HG03025 (cell line): ENCODE measurements at regions not wholly inside any gene's neighbourhood (a gene's known extent, or its start where the extent isn't known, plus 50 kb on each side); places are given as distances from the start of the nearest gene placed in this dataset.
"Not testable (repeated sequence)": the region's sequence is repeated elsewhere in the genome, so short reads cannot be mapped to it uniquely, and the experiment has no call there.

Experiments used
- ATAC-seq: cut with Tn5 transposase; IDR thresholded peaks from one replicate; pipeline ENCODE4 v1.9.1; 2021; ENCODE audit warnings: mild to moderate bottlenecking, moderate library complexity; ENCODE audit not compliant: unreplicated experiment, low FRiP score

DNA sequence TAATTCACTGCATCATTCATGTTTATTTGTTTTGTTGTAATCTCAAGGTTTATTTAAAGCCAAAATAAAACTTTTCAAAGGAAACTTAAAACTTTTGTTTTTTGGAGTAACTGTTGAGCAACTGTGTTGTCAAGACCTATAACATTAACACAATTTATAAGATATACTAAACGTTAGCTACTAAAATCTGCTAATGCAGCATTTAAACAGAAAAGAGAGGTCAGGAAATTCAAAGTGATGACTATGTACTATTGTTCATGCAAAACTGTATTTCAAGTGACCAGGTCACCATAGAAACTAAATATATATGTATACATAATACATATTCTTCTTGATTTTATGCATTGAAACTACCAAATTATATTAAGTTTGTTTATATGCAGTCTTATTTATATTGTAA lies 1740.9 kb downstream of the EFNA5 start:
- no peak for ATAC-seq

DNA sequence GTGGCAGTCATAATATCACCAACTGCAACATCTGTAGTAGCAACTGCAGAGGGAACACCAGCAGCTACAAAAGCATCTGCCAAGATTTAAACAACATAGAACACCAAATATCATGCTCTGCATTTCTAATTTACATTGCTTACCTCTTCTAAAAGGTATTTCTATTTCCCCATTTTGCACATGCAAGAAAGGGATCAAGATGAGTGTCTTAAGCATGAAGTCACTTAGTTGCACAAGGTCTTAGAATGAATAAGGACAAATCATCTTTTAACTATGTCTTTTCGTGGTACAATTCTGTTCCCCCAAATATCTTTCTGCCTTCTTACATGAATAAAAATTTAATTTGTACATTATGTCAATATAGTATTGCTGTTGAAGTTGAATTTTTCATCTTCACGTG lies 1746.4 kb downstream of the EFNA5 start:
- no peak for ATAC-seq

DNA sequence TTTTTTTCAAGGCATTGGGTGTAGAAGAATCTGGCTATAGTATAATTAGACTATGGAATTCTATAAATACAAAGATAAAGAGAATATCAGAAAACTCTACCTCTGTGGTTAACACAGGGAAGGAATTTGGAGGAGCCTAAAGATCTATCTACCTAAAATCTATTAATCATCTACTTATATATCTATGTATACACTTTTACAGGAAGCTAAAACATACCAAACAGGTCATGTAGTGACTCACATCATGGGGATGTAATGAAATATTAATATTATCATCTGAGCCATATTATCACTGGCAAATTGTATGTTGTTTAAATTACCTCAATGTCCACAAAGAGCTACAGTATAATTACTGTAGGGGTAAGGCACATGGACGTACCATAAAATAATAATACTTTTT lies 1748.2 kb downstream of the EFNA5 start:
- no peak for ATAC-seq

DNA sequence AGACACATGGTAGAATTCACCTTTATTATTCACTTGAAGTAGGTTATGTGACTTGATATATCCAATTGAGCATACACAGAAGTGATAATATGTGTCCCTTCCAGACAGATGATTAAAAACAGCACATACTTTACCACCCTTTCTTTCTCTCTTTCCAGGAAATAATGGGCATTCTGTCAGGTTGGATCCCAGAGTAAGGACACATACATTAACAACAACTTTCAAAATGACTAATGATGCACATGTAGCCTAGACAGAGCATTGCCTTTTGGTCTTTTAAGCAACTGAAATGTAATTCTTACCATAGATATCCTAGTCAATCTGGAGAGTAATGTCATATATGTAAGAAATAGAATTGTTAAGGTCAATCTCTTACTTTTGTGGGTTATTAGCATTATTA lies 1748.7 kb downstream of the EFNA5 start:
- ATAC-seq: no peak

DNA sequence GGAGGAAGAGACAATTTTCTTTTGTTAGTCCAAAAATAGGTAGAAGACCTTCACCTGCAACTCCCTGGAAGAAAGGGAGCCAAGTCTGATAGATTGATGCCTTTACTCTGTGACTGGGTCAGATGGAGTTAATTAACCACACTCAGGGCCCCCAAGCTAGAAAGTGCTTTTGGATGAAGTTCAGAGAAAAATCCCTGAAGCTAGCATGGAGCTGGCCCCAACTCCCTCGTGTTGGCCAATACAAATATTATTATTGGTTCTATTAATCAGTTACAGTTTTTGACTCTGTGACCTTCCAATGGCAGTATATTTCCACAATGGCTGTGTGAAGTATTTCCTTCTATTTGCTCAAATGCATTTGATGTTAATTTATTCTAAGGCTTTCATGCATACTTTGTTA lies 1753.5 kb downstream of the EFNA5 start:
- no peak for ATAC-seq

DNA sequence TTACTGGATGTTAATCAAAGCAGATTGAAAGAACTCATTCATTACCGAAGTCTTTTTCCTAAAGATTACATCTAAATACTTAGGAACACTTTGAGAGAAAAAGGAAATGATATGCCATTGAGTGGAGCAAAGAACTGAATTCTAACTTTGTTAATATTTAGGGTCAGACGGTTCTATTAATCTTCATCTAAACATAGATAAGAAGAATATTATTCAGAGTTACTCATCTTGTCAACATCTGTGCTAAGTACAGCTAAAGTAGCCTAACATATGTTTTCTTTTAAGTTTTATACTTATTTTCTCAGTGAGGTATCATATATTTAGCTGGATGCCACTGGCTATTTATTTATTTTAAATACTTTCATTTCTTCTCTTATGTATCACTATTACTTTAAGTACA lies 1763.7 kb downstream of the EFNA5 start:
- ATAC-seq: no peak

DNA sequence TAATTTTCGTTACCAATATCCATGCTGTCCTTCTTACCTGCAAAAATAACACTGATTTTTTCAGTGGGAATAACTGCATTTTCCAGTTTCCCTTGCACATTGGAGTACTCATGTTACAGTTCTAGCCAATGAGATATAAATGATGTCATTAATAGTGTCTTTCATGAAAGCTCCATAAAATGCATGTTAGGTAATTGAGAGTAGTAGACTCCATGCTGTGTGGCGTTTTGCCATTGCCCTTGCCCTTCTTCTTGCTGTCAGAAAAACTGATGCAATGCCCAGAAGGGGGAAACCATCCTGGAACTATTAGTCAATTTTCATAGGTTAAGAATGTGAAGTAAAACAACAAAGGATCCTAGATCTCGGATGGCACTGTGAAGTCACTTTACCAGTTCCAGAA lies 1765.3 kb downstream of the EFNA5 start:
- no peak for ATAC-seq

DNA sequence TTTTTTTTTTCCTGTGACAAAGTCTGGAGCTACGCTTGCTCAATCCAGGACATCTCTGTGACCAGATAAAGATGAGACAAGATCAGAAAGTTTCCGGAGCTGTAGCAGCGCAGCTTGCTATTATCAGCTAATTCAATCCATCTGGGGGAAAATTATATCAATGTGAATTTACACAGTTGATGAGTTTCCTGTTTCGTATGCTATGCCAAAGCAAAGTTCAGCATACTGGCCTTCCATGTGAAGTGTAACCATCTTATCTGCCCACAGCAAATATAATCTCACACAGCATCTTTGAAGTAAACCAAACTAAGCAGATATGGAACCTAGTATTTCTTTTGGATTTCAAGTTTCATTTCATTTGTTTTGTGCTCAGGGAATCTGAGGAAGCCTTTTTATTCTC lies 1767.7 kb downstream of the EFNA5 start:
- no peak for ATAC-seq

DNA sequence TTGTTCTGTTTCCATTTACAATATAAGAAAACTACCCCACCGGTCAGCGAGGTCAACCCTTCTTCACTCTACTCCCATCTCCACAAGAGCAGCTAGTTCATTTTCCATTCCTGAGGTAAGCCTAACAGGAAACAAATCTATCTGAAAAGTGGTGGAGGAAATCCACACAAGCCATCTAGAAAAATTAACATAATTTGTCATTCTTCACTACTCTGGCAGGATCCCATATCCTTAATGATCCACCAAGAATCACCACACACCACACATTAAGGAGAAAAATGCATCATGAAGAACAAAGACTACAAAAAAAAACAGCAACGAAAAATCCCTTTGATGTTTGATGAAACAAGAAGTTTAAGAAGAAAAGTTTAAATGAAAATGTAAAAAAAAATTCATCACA lies 1771.0 kb downstream of the EFNA5 start:
- no peak for ATAC-seq

DNA sequence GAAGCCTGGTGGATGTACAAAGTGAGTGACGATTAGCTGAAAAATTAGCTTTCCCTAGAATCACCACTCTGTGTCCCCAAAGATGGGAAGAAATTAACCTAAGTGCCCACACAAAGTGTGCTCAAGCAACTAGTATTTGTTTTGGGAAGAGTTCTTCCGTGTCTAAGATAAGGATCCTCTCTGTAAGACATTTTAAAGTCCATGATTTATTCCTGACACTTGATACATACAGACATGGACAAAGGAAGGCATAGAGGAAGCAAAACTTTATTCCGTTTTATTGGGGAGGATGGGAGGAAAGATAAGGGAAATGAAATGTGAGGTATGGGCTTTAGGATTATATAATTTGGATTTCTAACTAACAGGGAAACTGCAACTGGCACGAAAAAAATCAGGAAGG lies 1772.6 kb downstream of the EFNA5 start:
- ATAC-seq: no peak

DNA sequence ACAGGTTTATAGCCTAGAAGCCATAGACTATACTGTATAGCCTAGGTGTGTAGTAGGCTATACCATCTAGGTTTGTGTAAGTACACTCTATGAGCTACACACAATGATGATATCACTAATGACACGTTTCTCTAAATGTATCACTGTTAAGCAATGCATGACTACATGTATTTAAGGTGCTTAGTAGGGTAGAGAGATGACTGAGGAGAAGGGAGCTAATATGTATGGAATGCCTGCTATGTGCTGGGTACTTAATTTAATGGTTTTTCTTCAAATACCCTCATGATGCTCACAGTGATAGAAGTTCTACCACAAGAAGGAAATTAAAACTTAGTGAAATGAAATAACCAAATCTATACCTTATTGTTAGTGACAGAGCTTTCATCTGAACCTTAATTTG lies 1785.5 kb downstream of the EFNA5 start:
- no peak for ATAC-seq

DNA sequence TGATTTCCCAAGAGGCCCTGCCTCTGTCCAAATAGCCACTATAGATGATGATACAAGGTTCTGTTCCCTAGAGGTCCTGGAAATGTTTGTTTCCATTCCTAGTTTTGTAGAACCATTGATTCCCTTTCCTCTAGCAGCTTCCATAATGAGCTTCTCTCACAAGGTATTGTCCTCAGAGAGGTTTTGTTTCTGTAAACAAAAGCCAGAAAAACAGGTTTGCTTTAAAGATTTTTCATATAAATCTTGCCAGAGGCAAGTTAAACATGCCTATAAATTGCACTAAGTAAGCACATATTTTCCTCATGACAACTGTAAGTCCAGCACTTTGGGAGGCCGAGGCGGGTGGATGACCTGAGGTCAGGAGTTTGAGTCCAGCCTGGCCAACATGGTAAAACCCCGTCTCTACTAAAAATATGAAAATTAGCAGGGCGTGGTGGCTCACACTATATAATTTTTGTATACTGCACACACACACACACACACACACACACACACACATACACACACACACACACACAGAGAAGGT lies 1787.7 kb downstream of the EFNA5 start:
- no peak for ATAC-seq

DNA sequence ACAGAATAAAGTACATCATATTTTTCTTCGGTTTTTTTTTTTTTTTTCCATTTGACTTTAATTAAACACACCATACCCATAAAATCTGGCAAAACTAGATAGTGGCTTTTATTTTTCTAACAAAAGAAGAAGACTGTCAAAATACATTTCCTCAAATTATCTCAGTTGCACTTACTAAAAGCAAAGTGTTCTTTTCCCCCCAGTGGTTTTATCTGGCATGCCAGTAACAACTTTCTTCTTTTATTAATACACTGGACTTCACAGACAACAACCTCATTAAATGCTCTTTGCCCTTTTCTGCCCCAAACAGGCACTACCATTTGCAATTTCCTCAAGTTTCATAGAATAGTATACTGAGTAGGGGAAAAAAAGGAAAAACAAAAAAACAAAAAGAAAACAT lies 1792.3 kb downstream of the EFNA5 start:
- ATAC-seq: no peak

DNA sequence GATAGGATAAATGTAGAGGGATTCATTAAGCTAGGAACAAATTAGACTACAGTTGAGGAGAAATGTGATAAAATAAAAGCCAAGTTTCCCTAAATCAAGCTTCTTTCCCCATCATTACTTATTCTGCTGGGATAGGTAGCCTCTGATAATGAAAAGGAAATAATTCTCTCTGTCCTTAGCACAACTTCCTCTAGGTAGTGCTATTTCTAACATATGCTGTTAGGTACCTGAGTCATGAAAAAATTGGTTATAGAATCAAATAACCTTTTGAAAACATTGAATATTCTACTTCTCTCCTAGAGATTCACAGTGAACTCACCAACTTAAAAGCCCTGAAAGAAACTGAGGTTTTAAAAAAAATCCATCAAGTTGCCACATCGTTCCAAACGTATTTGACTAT lies 1793.1 kb downstream of the EFNA5 start:
- ATAC-seq: no peak

DNA sequence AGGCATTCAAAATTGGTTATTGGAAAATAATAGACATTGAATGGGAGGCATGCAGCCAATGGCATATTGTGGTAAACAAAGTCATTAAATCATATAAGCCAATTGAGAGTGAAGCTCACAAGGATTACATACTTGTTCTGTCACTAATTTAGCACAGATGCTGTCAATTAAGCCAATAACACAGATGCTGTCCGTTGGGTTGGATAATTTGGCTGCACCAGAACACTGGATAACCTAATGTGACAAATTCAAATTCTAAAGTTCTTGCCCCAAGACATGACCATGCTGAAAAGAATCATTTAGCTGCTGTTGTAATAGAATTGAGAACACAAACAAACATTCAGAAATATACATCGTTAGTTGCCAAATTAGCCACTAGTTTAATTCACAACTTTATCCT lies 1796.4 kb downstream of the EFNA5 start:
- ATAC-seq: no peak

DNA sequence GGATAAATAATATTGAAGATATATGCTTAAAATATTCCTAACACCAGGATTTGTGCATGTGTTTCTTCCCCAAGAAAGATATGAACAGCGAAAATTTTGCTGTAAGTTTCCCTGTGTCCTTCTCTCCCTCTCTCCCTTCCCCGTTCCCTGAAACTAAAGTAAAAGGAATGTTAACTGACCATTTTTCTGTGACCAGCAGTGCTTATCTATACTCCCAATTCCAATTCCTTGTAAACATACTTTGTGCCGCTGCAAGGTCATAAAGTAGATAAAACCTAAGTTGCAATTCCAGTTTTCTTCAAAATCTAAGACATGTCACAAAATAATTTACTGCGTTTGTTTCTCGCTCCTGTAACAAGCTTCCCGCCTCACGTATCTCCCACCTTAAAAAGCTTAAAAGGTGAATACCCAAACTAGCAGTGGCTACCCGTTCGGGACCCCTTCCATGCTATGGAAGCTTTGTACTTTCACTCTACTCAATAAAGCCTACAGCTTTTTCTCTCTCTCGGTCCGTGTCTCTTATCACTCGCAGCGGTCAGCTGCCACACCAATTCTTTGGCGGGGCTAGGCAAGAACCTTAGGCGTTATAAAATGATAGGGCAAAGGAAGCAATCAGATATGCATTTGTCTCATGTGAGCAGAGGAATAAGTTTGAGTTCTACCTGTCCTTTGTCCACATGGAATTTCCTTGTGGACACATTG lies 1798.0 kb downstream of the EFNA5 start:
- ATAC-seq: no peak

DNA sequence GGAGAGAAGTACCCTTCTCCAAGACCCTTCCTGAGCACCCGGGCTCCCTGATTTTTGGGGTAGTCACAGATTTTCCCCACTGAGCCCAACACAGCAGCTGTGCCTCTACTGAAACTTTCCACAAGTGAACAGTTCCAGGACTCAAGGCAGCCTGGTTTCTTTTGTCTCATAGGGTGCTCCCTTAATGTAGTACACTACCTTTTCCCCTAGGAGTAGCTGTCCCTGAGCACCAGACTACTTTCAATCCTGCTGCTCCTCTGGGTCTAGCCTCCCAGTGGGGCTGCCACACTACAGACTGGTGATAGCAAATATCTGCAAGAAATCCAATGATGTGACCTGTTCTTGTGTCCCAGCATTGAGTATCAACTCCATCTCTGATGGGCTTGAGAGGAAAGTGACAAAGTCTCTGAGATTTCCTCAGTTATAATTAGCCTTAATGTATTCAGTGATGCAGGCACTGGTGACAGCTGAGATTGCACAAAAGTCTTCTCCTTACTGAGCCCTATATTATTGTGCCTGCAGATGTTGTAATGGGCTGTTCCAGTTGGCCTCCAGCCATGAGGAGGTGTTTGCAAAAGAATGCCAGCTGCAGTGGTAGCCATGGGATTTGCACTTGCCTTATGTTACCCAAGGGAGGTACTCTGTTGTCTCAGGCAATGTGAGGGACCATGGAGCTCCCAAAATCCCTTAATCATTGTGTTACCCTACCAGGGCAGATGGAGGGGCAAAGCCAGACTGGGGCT lies 1802.5 kb downstream of the EFNA5 start:
- ATAC-seq: no peak

DNA sequence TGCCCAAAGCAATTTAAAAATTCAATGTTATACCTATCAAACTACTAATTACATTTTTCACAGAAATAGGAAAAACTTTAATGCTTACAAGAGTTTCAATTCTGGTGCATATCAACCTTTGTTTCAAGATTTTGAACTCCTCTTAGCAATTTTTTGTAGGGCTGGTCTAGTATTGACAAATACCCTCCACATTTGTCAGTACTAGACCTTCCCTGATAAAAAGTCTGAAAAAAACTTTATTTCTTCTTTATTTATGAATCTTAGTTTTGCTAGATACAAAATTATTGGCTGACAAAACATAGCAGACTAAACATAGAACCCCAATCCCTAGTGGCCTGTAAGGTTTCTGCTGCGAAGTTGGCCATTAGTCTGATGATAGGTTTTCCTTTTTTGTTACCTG lies 1804.9 kb downstream of the EFNA5 start:
- no peak for ATAC-seq

DNA sequence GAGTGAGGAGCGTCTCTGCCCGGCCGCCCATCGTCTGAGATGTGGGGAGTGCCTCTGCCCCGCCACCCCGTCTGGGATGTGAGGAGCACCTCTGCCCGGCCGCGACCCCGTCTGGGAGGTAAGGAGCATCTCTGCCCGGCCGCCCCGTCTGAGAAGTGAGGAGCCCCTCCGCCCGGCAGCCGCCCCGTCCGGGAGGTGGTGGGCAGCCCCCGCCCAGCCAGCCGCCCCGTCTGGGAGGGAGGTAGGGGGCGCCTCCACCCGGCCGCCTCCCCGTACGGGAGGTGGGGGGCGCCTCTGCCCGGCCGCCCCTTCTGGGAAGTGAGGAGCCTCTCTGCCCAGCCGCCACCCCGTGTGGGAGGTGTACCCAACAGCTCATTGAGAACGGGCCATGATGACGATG lies 1811.4 kb downstream of the EFNA5 start:
- not testable (repeated sequence) for ATAC-seq

DNA sequence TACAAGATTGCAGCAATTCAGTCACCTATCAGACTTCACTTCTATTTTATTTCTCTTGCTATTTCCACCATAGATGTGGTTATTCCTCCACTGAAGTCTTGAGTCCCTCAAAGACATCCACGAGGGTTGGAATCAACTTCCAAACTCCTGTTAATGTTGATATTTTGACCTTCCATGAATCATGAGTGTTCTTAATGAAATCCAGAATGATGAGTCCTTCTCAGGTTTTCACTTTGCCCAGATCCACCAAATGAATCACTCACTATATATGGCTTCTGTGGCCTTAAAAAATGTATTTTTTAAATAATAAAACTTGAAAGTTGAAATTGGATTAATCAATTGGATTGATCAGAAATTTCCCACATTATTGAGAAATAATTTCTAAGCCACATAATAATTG lies 1821.0 kb downstream of the EFNA5 start:
- no peak for ATAC-seq

DNA sequence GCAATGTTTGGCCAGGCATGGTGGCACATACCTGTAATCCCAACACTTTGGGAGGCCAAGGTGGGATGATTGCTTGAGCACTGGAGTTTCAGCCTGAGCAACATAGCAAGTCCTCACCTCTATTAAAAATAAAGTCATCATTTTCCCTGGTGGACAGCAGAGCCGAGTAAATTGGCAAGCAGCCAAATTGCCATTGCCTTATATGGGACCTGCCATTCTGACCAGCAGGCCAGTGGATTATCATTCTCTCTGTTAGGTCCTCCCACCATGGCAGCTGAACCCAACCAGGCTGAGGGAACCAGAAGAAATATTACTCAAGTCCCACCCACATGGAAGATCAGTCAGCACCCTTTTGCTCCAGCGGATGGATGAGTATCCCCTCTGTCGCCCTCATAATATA lies 1829.9 kb downstream of the EFNA5 start:
- no peak for ATAC-seq

DNA sequence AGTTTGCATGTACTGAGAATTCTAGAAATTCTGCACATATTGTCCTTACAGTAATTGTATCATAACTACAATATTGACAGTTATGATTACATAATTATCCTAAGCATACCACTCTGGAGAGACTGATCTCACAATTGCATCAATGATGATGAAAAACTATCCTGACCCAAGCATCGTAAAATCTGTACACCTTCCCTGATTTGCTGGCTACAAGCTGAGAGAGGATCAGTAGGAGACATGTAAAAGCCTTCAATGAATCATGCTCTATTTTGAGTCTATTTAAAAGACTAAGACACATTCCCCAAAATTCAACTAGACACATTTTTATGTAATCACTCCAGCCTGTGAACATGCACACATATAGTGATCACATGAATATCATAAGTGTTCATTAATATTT lies 1833.8 kb downstream of the EFNA5 start:
- no peak for ATAC-seq
